Coronary artery (tissue), 2 donors: ENCODE measurements at regions not wholly inside any gene's neighbourhood (a gene's known extent, or its start where the extent isn't known, plus 50 kb on each side); places are given as distances from the start of the nearest gene placed in this dataset.
"Not testable (repeated sequence)": the region's sequence is repeated elsewhere in the genome, so short reads cannot be mapped to it uniquely, and the experiment has no call there.

Experiments used
- DNase-seq: peaks from one replicate; pipeline ENCODE4 v3.0.0-alpha.2; 2017; ENCODE audit warnings: low spot score
- H3K27ac ChIP-seq, 2 donors: fragments of 200-600 bp; sonication (generic); one replicate each; pipeline ENCODE4 v1.5.1; 2016 to 2019
- H3K4me3 ChIP-seq: fragments of 200-600 bp; sonication (generic); 2 replicates; pipeline ENCODE4 v1.5.1; 2016; ENCODE audit warnings: mild to moderate bottlenecking, moderate library complexity
- TF ChIP-seq, protein P1 (sequence below): fragments of 200-600 bp; sonication (generic); IDR thresholded peaks from one replicate; pipeline ENCODE4 v1.5.1; 2019; ENCODE audit warnings: antibody characterized with exemption

DNA sequence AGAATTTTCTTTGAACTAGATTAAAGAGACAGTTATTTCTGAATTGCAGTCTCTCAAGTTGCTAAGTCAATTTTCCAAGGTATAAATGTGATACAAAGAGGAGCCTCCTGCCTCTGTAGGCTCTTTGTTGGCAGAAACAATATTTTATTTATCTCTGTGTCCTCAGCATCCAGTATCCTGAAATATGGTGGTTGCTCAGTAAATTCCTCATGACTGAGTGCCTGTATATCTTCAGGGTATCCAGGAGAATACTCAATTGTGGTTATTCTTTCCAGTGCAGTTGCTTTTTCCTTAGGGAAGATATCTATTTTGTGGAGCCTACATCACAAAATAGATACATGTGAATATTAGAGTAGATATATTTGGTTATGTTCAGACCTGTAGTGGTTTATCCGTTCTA is 144.8 kb upstream of the FERD3L start:
- Histone ChIP-seq H3K27ac (no peak overlapping the region), H3K4me3 (no peak overlapping the region)
- DNase-seq, result no peak
- TF ChIP-seq, protein P1, sequence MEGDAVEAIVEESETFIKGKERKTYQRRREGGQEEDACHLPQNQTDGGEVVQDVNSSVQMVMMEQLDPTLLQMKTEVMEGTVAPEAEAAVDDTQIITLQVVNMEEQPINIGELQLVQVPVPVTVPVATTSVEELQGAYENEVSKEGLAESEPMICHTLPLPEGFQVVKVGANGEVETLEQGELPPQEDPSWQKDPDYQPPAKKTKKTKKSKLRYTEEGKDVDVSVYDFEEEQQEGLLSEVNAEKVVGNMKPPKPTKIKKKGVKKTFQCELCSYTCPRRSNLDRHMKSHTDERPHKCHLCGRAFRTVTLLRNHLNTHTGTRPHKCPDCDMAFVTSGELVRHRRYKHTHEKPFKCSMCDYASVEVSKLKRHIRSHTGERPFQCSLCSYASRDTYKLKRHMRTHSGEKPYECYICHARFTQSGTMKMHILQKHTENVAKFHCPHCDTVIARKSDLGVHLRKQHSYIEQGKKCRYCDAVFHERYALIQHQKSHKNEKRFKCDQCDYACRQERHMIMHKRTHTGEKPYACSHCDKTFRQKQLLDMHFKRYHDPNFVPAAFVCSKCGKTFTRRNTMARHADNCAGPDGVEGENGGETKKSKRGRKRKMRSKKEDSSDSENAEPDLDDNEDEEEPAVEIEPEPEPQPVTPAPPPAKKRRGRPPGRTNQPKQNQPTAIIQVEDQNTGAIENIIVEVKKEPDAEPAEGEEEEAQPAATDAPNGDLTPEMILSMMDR, result no peak

DNA sequence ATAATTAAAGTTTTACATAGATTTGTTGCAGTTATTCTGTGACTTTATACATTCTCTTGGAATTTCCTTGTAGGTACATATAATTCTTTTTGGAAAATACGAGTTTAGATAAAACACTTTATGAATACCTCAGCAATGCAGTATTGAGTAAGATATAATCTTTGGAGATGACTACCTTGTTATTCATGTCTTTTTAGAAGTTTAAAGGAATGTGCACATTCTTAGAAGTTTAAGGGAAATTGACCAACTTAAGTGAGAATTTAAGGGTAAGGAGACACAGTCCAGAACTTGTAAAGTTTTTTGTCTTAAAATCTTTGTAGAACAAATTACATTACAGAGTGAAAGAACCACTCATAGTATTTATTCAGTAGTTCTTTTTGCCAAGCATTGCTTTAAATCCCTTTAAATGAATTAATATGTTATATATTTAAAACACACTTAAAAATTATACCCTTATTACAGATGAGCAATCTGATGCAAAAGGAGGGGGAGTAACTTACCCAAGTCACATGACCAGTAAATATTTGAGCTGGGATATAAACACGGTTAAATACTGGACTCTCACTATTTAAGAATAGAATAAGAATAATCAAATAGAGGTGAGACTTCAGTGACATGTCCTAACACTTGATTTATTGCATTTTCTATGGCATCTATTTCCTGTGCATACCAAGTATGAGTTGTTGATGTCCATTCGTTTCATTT is 139.5 kb upstream of the FERD3L start:
- TF ChIP-seq, protein P1, result no peak
- Histone ChIP-seq H3K27ac (no peak overlapping the region), H3K4me3 (no peak overlapping the region)
- no peak for DNase-seq

DNA sequence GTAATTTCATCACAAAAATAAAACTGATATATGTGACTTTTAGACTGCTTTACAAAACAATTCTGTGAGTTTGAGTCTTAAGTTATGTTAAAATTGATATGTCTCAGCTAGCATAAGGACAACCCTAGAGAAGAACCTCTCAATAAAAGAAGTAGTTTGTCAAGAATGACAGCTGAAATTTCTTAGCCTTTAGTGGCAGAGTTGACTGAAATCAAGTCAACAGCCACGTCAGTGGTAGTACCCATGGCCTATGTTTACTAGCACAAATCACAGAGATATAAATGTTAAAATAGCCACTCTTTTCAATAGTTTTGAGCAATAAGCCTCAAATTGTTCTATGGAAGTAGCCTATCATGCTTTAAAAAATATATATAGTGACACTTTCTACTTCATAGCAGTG is 138.9 kb upstream of the FERD3L start:
- TF ChIP-seq, protein P1, result no peak
- no peak overlapping the region for H3K27ac ChIP-seq
- DNase-seq, result no peak
- H3K4me3 ChIP-seq, result no peak overlapping the region

DNA sequence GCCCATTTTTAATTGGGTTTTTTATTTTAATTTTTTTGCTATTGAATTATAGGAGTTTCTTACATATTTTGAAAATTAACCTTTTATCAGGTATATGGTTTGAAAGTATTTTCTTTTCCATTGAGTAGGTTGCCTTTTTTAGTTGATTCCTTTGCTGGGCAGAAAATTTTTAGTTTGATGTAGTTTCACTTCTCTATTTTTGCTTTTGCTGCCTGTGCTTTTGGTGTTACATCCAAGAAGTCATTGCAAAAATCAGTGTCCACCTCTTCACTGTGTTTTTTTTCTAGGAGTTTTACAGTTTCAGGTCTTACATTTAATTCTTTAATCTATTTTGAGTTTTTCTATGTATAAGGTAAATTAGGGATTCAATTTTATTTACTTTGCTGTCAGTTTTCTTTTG is 129.8 kb upstream of the FERD3L start:
- no peak overlapping the region for H3K27ac ChIP-seq
- TF ChIP-seq, protein P1, result no peak
- no peak for DNase-seq
- no peak overlapping the region for H3K4me3 ChIP-seq

DNA sequence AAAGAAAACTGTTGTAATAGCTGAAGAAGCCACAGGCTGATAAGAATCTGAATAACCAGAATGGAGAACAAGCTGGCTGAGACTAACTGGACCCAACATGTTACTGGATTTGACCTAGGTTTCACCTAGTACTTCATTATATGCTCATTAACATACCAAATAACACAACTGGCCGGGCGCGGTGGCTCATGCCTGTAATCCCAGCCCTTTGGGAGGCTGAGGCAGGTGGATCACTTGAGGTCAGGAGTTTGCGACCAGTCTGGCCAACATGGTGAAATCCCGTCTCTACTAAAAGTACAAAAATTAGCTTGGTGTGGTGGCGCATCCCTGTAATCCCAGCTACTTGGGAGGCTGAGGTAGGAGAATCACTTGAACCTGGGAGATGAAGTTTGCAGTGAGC is 127.1 kb upstream of the FERD3L start:
- not testable (repeated sequence) for DNase-seq, H3K27ac ChIP-seq, H3K4me3 ChIP-seq

DNA sequence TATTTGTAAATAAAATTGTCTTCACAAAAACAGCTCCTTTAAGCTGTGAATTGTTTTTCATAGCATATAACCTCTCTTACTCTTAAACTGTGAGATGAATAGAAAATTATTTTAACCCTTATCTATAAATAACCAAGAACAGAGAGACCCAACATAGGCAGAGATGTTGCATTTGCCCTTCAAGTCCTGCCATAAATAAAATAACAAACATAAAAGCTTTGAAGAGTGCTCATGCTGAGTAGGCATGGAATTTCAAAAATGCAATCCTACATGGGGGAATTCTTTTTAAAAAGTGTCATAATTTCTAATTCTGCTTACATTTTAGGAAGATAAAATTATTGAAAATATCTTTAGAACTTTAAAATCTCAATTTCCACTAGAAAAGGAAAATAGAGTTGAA is 124.1 kb upstream of the FERD3L start:
- TF ChIP-seq, protein P1, result no peak
- no peak overlapping the region for H3K4me3 ChIP-seq
- DNase-seq, result no peak
- H3K27ac ChIP-seq, result no peak overlapping the region

DNA sequence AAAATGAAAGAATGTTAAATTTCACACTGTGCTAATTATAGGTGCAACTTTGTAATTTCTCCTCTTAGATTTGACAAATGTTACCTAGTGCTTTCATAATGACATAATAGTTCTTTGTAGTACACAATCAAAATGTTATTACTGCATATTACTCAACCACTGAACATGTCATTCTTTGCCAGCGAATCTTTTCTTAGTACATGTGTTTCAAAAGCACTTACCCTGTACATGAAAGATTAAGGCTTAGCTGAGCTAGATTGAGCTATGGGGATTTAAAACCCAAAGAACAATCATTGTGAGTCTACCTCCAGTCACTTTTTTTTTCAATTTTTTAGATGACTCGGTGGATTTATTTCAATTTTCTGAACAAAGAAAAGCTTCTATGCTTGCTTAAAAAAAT is 123.5 kb upstream of the FERD3L start:
- no peak overlapping the region for H3K4me3 ChIP-seq
- TF ChIP-seq, protein P1, result no peak
- H3K27ac ChIP-seq, result no peak overlapping the region
- DNase-seq, result no peak
